Left lung (tissue), 4 donors: ENCODE measurements at regions not wholly inside any gene's neighbourhood (a gene's known extent, or its start where the extent isn't known, plus 50 kb on each side); places are given as distances from the start of the nearest gene placed in this dataset.

ENCODE experiments used
- ATAC-seq: fragments of 200-7000 bp; cut with Tn5 transposase; one replicate; pipeline ENCODE4 v1.9.1; 2020; ENCODE audit warnings: moderate library complexity
- DNase-seq, 4 donors: peaks; one replicate each; pipeline ENCODE4 v3.0.0-alpha.2; 2013 to 2020
- H3K27ac ChIP-seq, 2 donors: fragments of 200-600 bp; sonication (generic) in 1 of 2; one replicate each; pipeline versions ENCODE4 v1.5.0 to v1.8.0; 2020 to 2021
- H3K27me3 ChIP-seq, 2 donors: fragments of 200-600 bp; sonication (generic) in 1 of 2; one replicate each; pipeline versions ENCODE4 v1.5.0 to v1.8.0; 2020 to 2021
- H3K36me3 ChIP-seq, 2 donors: fragments of 200-600 bp; sonication (generic) in 1 of 2; one replicate each; pipeline versions ENCODE4 v1.5.0 to v1.8.0; 2020 to 2021
- H3K4me1 ChIP-seq, 2 donors: fragments of 200-600 bp; one replicate each; pipeline ENCODE4 v1.8.0; 2021
- H3K4me3 ChIP-seq, 2 donors: fragments of 200-600 bp; sonication (generic) in 1 of 2; one replicate each; pipeline versions ENCODE4 v1.5.0 to v1.8.0; 2020 to 2021; ENCODE audit warnings: mild to moderate bottlenecking in 1 of 2
- H3K9me3 ChIP-seq, 2 donors: fragments of 200-600 bp; sonication (generic) in 1 of 2; one replicate each; pipeline versions ENCODE4 v1.5.0 to v1.8.0; 2020 to 2021
- CTCF ChIP-seq, 2 donors: fragments of 200-600 bp; sonication (generic) in 1 of 2; IDR thresholded peaks; one replicate each; pipeline versions ENCODE4 v1.5.0 to v1.8.0; 2021; ENCODE audit warnings: antibody characterized with exemption in 2 of 2
- intact Hi-C, 2 donors: fragments of 100-400 bp; cut with DNase I; formaldehyde crosslinking; loops; one replicate each; pipeline versions ENCODE4 v1.11.2 to v1.14.2; 2022
- donor health status: DM: no; HTN: yes; CAD: no.
- donor health status: DM: no; HTN: no; CAD: no.

DNA sequence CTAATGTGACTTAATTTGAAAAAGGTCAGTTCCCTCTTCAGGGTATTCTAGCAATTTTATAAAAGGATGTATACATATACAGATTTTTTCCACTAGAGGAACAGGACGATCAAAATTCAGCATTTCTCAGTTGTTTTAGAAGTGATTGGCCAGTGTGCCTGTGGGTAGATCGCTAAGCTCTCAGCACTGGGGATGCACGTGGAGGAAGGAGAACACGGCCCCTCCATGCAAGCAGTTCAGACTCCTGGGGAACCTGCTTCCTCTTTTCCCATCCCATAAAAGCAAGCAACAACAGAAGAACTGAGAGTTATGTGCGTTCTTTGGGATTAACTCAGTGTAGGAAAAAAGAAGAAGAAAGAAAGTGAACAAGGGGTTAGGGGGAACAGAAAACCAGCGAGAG lies 328.8 kb downstream of the FOXO1 start:
- Histone ChIP-seq H3K4me1 (no peaks in the 10 kb centered on the region), H3K36me3 (no peaks in the 10 kb centered on the region), H3K27me3 (no peaks in the 10 kb centered on the region), H3K4me3 (no peak overlapping the region), H3K27ac (no peak overlapping the region), H3K9me3 (no peaks in the 10 kb centered on the region)
- no peak for TF ChIP-seq CTCF (IDR thresholded peaks at IDR 0.05)
- ATAC-seq (no peak), DNase-seq (no peak)
- intact Hi-C loops: no loop called here

DNA sequence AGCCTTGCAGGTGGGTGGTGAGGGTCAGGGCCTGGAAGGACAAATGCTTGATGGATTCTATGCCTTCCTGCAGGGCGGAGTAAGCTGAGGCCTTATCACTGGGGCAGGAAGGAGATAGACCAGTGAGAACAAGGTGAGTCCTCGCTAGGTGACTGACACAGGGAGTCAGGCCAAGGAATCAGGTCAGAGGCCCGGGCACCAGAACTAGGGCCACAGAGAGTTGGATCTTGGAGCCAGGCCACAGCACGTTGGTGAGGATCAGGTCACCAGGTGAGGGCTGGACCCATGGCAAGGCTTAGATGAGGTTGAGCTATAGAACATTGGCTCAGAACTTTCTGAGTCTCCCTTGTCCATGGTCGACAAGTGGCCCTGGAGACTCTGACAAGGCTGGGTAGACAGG lies 328.2 kb downstream of the FOXO1 start:
- Histone ChIP-seq H3K36me3 (no peaks in the 10 kb centered on the region), H3K27ac (no peak overlapping the region), H3K27me3 (no peaks in the 10 kb centered on the region), H3K9me3 (no peaks in the 10 kb centered on the region), H3K4me3 (no peak overlapping the region), H3K4me1 (no peaks in the 10 kb centered on the region)
- DNase-seq (no peak), ATAC-seq (no peak)
- intact Hi-C loops: no loop called here
- no peak for TF ChIP-seq CTCF (IDR thresholded peaks at IDR 0.05)

DNA sequence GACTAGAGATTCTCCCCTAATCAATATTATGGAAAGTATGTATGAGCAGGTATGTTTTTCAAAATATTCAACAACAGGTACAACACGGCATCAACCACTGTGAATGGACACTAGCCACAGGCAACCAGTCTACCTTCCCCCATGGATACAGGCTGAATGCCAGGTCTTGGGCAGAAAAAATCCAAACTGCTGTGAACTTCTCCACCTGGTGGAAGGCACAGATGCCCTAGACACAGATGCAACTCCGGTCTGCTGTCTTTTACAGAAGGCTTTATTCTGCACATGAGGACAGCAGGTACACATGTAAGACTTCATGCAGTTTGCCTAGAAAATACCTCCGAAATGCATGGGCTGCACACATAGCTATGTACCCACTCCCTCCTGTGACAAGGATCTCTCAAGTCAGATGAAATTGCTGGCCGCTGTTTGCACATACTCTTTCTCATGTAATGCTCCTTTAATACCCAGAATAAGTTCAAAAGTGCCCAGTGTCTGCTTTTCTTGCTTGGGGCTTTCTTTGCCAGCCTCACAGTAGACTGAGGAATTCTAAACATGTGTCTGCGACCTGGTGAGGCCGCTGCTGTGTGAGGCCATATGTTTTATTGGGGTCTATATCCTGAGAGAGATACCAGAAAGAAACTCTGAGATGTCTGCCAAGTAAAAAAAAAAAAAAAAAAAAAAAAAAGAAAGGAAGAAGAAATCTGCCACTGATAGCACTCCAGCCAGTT lies 325.9 kb downstream of the FOXO1 start:
- no peak for DNase-seq
- H3K36me3 ChIP-seq: no peaks in the 10 kb centered on the region
- no peak for TF ChIP-seq CTCF (IDR thresholded peaks at IDR 0.05)

DNA sequence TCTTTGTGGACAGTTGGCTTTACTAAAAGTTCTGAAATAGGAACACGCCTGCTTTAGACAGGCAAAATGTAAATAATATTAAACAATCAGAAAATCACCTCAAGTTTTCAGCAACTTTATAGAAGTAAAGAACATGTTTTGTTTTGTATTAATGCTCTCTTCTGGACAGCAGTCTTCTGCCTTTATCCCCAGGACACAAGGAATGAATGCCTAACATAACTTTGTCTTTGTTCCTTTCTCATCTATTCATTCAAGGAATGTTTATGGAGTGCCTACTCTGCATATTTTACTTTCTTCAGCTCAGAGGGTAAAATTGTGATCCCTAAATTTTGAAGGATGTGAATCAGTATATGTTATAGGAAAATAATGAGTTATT lies 325.4 kb downstream of the FOXO1 start:
- DNase-seq (no peak), ATAC-seq (no peak)
- Histone ChIP-seq H3K9me3 (no peaks in the 10 kb centered on the region), H3K27me3 (no peaks in the 10 kb centered on the region), H3K4me1 (no peaks in the 10 kb centered on the region), H3K36me3 (no peaks in the 10 kb centered on the region), H3K4me3 (no peak overlapping the region), H3K27ac (no peak overlapping the region)
- intact Hi-C loops: no loop called here
- no peak for TF ChIP-seq CTCF (IDR thresholded peaks at IDR 0.05)

More for the DNA sequence above, 325.9 kb downstream of the FOXO1 start:
- no peaks in the 10 kb centered on the region for H3K9me3 ChIP-seq
- no peaks in the 10 kb centered on the region for H3K27me3 ChIP-seq
- H3K27ac ChIP-seq: no peak overlapping the region
- intact Hi-C loops: no loop called here
- H3K4me3 ChIP-seq: no peak overlapping the region
- no peak for ATAC-seq
- no peaks in the 10 kb centered on the region for H3K4me1 ChIP-seq

DNA sequence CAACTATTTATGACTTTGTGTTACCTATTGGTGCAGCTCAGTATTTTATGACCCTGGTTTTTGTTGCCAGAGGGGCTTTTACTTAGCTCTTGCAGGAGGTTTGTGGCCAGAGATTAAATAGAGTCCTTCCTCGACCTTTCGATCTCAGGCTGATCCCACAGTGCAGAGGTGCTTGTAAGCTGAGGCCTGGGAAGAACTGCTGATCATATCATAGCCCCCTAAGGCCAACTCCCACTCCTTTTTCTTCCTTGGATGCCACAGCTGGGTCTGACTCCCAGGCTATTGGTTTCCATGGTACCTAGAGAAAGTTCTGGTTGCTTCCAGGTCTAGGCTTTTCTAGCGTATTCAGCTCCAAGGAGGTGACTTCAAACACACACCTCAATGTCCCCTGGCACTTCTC lies 324.9 kb downstream of the FOXO1 start:
- no peaks in the 10 kb centered on the region for H3K36me3 ChIP-seq
- no peaks in the 10 kb centered on the region for H3K27me3 ChIP-seq
- DNase-seq (no peak), ATAC-seq (no peak)
- no peak overlapping the region for H3K27ac ChIP-seq
- H3K4me3 ChIP-seq: no peak overlapping the region
- intact Hi-C loops: no loop called here
- no peaks in the 10 kb centered on the region for H3K4me1 ChIP-seq
- no peak for TF ChIP-seq CTCF (IDR thresholded peaks at IDR 0.05)
- no peaks in the 10 kb centered on the region for H3K9me3 ChIP-seq
